GM11168 (cell line): ENCODE measurements at regions not wholly inside any gene's neighbourhood (a gene's known extent, or its start where the extent isn't known, plus 50 kb on each side); places are given as distances from the start of the nearest gene placed in this dataset.

Experiments
- in situ Hi-C: fragments of 300-500 bp; cut with MboI; formaldehyde crosslinking; loops from one replicate; pipeline ENCODE4 v1.12.0; 2022; ENCODE audit warnings: low sequenced_read_pairs; ENCODE audit not compliant: unreplicated experiment

DNA sequence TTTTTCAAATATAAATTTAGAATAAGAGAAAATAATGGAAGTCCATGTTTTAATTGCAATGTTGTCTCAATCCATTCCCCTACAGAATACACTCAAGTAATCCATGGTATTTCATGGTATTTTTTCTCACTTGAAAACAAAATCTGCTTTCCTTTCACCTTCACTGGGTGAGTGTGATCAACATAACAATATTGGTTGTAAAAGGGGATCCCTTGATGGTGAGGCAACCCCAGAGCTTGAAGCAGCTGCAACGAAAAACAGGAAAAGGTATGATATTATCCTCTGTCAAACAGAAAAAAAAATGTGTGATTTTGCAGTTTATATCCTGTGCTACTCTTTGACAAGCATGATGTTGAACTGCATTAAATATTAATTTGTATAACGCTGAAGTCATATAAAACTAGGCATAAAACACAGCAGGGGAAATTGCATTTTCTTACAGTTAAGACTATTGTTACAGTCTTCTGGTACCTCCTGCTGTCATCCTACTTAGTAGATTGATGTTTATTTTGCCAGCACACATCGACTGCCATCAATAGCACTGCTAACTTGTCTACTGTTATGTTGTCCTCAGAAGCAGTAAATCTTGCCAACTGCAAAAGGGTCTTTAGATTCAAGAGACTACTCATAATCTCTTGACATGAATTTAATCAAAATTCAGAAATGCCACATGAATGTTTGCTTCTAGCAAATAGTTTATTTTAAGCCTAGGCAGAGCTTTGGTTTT is 373.1 kb upstream of the MIR17HG start:
- in situ Hi-C loops: no loop called here

DNA sequence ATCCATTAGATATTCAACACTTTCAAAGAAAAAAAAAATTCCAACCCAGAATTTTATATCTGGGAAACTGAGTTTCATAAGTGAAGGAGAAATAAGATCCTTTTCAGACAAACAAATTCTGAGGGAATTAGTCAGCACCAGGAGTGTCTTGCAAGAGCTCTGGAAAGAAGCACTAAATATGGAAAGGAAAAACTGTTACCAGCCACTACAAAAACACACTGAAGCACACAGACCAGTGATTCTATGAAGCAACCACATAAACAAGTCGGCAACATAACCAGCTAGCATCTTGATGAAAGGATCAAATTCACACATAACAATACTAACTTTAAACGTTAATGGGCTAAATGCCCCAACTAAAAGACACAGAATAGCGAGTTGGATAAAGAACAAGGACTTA is 368.4 kb upstream of the MIR17HG start:
- in situ Hi-C loops: no loop called here

DNA sequence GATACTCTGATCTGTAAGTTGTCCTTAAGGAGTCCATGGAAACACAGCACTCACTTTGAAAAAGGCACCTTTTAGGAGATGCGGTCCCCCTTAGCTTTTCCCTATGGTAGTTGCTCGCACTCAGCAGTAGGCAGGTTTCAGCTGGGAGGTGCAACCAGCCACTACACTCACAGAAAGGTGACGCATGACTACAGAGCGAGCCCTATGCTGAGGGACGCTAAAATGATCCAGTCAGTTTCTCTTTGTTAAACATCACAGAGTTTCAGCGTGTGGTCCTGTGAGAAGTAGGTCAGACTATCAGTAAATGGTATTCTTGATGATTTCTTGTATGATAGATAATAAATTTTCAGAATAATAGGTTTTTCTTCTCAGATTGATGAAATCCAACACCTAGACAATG is 362.7 kb upstream of the MIR17HG start:
- in situ Hi-C loops: no loop called here

DNA sequence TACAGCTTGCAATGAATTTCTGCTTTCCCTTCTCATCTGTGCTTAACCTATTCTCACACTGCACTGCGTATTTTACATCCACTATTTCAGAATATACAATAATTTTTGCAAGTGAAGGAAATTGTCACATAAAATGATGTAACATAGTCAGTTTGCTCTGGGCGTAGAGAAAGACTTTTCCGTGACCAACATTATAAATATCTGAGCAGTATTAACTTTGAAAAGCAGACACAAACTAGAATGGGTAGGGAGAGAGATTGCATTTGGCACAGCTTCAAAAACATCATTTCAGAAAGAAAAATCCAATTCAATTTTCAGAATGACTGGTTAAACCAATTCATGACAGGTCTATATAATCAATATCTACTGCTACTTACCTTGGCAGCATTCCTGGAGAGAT is 352.5 kb upstream of the MIR17HG start:
- in situ Hi-C loops: no loop called here

DNA sequence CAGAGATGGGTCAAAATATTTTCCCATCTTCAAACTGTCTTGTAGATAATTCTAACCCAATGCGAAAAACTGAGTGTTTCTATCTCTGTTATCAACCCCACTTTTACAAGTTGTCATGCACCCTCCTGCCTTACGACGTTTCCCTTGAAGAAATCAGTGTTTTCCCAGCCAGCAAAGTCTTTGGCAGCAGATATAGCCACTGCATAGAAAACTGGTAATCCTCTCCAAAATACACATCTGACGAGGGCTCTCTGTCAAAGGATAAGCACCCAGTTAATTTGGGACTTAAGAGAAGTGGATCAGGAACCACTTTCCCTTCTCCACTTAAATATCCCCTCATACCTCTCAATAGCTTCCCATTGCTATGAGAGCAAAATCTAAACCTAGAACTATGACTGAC is 351.9 kb upstream of the MIR17HG start:
- in situ Hi-C loops: no loop called here

DNA sequence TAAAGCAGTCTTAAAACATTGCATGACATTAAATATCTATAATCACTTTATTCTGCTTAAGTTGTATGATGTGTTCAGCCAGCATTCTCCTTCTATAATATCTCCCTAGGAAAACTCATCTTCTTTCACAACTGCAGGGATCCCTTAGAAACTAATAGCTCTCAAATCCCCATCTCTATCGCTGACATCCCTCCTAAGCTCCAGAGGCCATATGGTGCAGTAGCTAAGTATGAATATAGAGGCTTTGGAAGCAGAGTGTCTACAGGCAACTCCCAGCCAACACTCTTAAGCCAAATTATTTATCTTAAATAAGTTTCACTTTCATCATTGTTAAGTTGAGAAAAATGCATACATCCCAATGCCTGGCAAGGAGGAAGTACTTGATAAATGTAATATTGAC is 349.5 kb upstream of the MIR17HG start:
- in situ Hi-C loops: no loop called here

DNA sequence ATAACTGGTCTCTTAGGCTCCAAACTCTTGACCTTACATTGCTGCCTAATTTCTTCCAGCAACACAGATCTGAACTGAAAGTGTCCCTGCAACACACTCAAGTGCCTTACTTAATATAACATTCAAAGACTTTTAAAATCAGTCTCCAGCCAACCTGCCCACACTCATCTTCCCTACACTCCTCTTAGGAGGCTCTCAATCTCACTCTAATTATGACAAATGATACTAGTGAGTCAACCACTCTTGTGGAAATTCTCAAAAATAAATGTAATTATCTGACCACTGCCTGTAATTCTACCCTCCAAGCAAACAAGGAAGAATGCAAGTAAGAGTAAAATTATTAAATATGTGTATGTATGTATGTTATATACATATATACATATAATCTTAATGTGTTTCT is 348.1 kb upstream of the MIR17HG start:
- in situ Hi-C loops: no loop called here

DNA sequence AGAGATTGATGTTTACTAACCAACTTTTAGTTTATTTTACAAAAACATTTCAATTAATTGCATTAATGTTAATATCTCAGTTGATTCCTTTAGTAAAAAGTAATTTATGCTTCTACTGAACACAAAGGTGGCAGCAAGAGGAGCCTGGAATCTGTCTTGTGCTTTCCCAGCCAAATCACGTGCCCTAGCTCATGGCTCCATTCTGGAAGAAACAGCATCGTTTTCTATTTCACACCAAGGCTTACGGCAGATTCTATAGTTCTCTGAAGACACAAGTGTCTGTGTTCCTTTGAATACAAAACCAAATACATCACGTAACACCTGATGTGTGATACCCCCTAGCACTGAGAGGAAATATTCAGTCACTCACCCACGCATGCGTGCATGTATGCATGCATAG is 346.1 kb upstream of the MIR17HG start:
- in situ Hi-C loops: no loop called here

DNA sequence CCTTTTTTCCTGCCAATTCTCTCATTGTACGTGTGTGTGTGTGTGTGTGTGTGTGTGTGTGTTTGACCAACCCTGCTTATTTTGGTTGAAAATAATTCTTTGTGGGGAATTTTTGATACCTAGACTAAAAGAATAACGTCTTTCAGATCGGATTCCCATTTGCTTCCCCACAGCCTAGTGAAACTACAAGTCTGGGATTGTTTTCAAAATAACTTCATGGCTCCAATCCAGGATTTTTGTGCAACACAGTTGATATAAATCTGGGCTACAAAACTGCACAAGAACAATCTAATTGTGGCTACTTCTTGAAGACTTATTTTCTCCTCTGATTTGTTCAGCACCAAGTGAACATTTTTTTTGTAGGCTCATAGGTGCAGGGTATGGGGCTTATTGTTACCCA is 332.8 kb upstream of the MIR17HG start:
- in situ Hi-C loops: no loop called here

DNA sequence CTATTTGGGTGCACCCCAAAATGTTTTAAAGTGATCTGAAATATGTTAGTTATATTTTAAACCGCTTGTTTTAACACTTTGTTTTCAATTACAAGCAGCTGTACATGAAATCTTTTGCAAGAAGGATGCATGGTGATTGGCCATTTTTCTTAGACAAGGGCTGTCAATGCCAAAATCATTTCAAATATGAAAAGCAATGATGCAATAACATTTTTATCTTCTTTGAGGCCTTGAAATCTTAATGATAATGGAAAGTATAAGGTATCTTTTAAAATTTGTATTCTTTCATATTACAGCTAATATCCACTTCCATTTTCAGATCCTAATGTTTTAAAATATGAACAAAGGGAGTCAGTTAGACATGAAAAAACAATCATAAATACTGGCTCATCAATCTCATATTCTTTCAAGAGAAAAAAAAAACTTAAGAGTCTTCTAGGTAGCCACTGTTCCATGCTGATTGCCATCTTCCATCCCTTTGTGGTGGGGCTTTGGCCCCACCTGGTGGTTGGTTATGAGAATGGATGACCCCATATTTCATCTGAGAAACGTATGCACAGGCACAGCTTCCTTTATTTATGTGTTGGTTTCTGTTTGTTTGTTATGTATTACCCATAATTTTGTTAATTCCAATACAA is 330.3 kb upstream of the MIR17HG start:
- in situ Hi-C loops: no loop called here

DNA sequence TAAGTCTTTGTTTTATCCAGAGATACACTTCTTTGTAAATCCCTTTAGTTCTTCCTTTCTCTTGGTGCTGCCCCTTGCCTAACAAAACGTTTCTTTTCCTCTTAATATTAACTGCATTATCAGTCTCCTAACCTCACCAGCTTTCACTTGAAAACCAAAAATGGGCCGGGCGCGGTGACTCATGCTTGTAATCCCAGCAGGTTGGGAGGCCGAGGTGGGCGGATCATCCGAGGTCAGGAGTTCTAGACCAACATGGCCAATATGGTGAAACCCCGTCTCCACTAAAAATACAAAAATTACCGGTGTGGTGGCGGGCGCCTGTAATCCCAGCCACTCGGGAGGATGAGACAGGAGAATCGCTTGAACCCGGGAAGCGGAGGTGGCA is 329.8 kb upstream of the MIR17HG start:
- in situ Hi-C loops: no loop called here

DNA sequence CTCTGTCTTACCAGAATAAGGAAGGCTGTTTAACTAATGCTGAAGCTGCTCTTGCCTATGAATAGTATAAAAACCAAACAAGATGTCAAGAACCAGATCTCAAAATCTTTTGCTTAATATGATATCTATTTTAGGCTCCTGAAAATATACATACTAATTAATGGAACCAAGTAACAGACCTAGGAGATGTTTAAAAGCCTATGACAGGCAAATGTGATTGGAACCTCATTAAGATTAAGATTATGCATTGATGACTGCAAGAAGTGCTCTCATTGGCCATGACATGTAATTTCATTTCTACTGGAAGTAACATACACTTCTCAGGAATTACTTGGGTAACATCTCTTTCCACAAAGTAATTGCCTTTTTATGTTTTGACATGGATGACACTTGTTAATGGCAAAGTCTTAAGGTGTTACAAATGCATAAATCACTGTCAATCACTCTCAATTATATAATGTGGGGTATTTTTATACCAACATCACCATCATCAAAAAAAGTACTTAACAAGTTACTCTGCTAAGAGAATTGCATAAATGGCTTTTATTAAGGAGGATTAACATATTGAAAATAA is 326.9 kb upstream of the MIR17HG start:
- in situ Hi-C loops: no loop called here

DNA sequence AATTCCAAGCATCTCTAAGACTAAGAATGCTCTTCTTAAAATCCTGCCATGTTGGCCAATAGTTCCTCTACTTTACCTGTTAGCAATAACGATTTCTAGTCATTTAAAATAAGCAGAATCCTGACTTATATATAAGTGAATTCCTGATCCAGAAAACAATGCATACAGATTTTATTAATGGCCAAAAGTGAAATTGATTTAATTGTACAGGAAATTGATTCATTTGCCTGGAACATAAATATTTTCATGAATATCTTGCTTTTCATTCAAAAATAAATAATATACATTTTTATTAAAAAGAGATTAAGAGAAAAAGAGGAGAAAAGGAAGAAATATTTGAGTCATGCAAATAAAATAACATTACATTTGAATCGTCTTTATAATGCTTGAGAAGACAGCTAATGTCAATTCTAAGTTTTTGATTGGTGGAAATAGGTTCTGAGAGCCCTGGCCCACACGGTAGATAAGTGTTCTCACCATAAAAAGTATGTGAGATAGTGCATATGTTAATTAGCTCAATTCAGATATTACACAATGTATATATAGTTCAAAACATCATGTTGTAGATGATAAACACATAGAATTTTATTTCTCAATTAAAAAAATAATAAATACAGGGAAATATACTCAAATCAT is 323.2 kb upstream of the MIR17HG start:
- in situ Hi-C loops: no loop called here

DNA sequence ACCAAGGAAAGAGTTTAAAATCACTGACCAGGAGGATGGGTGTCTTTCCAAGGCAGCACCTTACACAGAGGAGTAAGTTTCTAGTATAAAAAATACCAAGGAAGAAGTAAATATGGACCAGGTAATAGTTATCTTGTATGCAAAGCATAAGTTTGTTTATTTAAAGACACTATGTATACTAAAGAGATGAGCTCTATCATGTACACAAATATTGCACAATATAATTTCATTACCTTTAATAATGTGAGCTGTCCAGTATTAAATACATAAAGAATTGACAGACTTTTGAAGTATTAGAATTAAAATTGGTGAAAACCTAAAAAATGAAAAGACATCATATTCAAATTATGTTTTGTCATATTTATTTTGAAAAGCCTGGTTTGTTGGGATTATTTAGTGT is 322.0 kb upstream of the MIR17HG start:
- in situ Hi-C loops: no loop called here

DNA sequence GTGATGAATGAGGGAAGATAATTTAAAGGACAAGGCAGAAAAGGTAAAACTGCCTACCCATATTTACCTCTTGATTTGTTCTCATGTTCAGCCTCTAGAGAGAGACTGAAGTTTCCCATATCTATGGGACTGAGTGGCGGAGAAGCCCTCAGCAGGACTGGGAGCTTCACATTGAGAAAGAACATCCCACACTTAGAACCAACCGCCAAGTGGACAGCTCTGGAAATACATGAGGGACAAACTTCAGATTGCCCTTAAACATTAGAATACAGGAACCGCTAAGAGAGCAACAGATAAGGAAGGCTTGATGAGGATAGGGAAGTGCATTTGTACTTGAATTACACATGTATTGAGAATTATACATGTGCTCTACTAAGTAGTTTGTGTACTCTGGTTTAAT is 316.0 kb upstream of the MIR17HG start:
- in situ Hi-C loops: no loop called here

DNA sequence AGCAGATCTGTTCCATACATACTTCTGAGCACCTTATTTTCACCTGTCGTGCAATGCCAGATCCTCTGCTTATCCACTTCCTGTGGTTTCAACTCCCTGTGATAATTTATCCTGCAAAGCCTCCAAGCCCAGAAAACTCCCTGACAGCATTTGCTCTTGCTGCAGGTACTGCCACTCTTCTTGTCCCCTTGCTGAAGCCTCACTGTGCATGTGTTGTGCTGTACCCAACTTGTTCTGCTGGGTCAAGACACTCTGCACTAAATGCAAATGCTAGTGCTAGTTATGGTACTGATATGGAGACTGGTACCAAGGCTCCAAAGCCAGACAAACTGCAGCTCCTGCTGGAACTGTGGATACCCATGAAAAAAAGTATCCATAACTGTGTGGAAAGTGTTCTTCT is 315.4 kb upstream of the MIR17HG start:
- in situ Hi-C loops: no loop called here

DNA sequence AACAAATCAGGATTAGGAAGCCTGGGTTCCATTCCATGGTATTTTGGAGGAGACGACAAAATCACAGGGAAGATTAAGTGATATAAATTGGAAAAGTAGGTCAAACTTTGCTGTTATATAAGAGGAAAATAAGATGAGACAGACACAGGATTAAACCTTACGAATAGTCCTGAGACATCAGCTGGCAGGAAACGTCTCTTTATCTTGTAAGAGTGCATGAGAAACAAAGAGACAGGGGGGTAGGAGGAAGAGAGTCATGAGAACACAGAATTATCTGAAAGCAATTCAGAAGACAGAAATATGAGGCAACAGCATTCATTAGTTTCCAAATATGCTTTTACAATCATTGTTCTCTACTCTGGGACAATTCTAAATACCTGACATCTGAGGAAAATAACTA is 310.6 kb upstream of the MIR17HG start:
- in situ Hi-C loops: no loop called here

DNA sequence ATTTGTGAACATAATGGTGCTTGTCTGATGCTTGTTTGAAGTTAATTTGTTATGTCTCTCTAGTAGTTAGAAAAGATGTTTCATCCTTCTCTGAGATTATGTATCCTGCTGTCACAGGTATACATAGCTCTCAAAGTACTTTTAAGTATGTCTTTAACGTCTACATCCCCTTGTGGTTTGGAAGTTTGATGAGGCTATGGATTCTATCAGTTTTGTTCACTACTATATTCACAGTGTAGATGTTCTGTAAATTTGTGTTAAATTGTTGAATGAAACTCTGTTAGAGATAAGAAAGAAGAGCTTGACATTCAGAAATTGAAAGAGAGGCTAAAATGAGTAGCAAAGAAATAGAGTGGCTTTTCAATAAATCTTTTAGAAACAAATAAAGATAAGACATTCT is 304.6 kb upstream of the MIR17HG start:
- in situ Hi-C loops: no loop called here

DNA sequence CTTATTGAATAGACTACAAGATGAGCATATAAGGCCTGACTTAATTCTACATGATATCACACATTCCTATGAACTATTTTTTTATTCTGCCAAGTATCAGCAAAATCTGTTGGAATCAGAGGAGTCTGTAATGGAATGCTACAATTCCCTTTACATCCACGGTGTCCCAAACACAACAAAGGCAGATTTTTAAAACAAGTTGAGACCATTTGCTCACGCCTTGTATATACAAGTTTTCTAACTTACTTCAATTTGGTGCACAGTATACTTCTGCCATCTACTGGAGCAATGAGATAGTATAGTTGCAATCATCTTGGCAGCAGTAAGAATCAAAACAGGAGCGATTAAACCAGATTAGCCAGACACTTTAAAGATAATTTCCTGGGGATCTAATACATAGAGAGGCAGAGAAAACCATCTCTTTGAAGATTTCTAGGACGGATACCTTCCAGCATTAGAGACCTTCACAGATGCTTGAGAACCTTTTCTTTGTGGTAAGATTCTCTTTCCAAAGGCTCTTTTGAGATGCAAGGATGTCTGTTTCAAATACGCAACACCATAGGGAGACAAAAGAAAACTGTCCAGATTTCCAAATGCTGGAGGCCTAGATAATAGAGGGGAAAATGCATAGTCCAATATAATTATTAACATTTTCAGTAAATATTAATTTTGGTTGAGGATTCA is 302.0 kb upstream of the MIR17HG start:
- in situ Hi-C loops: no loop called here

DNA sequence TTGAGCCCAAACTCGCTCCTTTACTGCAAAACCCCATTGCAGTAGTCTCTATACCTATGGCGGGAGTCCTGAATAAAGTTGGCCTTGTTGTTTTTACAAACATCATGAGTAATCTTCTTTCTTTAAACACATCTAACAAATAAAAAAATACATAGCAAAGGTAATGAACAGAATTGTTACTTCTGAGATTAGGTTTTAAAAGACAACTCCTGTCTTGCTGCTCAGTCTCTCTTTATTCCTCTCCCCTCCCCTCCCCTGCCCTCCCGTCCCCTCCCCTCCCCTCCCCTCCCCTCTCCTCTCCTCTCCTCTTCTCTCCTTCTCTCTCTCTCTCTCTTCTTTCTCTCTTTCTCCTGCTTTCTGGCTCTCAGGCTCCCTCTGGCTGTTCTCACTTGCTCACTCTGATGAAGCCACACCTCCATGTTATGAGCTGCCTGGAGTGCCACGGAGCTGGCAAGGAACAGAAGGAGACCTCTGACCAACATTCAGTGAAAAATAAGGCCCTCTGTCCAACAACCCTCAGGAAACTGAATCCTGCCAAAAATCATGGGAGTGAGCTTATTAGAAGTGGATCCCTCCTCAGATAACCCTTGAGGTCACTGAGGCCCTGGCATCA is 300.7 kb upstream of the MIR17HG start:
- in situ Hi-C loops: no loop called here

DNA sequence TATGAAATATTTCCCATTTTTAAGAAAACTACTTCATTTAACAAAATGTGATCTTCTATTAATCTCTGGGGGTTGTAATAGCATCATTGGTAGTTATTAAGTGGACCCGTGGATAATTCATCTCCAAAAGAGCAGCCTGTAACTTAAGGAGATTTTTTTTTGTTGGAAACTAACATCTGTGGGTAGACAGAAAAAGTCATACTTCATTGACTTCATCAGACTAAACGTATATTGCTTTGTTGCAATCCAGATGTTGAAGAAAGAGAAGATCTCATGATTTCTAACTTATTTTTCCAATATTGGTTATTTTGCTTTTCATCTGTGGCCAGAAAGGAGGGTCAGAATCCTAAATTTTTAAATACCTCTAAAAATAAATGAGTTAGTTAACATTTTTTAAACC is 296.5 kb upstream of the MIR17HG start:
- in situ Hi-C loops: no loop called here
